ENCODE measurements at regions not wholly inside any gene's neighbourhood (a gene's known extent, or its start where the extent isn't known, plus 50 kb on each side); places are given as distances from the start of the nearest gene placed in this dataset.

DNA sequence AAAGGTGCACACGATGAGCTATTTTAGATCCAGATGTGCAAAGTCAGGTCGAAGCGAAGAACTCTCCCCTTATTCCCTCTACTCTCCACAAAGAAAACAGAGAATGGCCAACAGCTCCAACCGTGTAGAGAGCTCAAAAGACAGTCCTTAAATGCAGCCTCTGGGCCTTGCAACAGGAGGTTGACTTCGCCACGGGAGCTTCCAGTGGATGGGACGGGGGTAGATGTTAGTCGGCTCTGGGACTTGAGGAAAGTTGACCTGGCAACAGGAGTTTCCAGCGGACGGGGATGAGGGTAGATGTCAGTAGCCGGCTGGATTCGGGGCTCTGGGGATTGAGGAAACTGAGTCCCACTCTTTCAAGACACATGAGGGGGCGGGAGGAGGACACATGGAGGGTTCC lies 450.4 kb downstream of the BRD1 start:
- TF ChIP-seq, protein P1, sequence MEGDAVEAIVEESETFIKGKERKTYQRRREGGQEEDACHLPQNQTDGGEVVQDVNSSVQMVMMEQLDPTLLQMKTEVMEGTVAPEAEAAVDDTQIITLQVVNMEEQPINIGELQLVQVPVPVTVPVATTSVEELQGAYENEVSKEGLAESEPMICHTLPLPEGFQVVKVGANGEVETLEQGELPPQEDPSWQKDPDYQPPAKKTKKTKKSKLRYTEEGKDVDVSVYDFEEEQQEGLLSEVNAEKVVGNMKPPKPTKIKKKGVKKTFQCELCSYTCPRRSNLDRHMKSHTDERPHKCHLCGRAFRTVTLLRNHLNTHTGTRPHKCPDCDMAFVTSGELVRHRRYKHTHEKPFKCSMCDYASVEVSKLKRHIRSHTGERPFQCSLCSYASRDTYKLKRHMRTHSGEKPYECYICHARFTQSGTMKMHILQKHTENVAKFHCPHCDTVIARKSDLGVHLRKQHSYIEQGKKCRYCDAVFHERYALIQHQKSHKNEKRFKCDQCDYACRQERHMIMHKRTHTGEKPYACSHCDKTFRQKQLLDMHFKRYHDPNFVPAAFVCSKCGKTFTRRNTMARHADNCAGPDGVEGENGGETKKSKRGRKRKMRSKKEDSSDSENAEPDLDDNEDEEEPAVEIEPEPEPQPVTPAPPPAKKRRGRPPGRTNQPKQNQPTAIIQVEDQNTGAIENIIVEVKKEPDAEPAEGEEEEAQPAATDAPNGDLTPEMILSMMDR (IDR thresholded peaks at IDR 0.05) = no peak
- no peak for TF ChIP-seq EZH2 (IDR thresholded peaks at IDR 0.05; ENCODE audit: borderline replicate concordance, insufficient read depth, low read depth, low read length, poor library complexity, severe bottlenecking)
